H9 (cell line): ENCODE measurements at regions not wholly inside any gene's neighbourhood (a gene's known extent, or its start where the extent isn't known, plus 50 kb on each side); places are given as distances from the start of the nearest gene placed in this dataset.

ENCODE experiments used
- DNase-seq: peaks from one replicate; pipeline ENCODE4 v3.0.0-alpha.2; 2017
- H2AFZ ChIP-seq: one replicate; pipeline ENCODE4 v1.6.1; 2013; ENCODE audit warnings: mild to moderate bottlenecking, low read length, control low read depth, moderate library complexity
- H2AK5ac ChIP-seq: 2 replicates; pipeline ENCODE4 v1.6.1; 2013; ENCODE audit warnings: low read length, control low read depth, mixed read lengths; ENCODE audit not compliant: insufficient read length
- H2BK120ac ChIP-seq: one replicate; pipeline ENCODE4 v1.6.1; 2013; ENCODE audit warnings: low read depth, mild to moderate bottlenecking, low read length, control low read depth, inconsistent platforms; ENCODE audit not compliant: poor library complexity, severe bottlenecking
- H2BK12ac ChIP-seq: 2 replicates; pipeline ENCODE4 v1.6.1; 2013; ENCODE audit warnings: low read length, control low read depth, mixed read lengths, low read depth; ENCODE audit not compliant: insufficient read length
- H2BK15ac ChIP-seq: 2 replicates; pipeline ENCODE4 v1.6.1; 2013; ENCODE audit warnings: low read depth, low read length, control low read depth
- H2BK20ac ChIP-seq: one replicate; pipeline ENCODE4 v1.6.1; 2013; ENCODE audit warnings: low read depth, mild to moderate bottlenecking, low read length, control low read depth, inconsistent platforms; ENCODE audit not compliant: poor library complexity, severe bottlenecking
- H2BK5ac ChIP-seq: 2 replicates; pipeline ENCODE4 v1.6.1; 2013; ENCODE audit warnings: low read length, control low read depth, mixed read lengths; ENCODE audit not compliant: insufficient read length
- H3K14ac ChIP-seq: 2 replicates; pipeline ENCODE4 v1.6.1; 2013; ENCODE audit warnings: low read length, control low read depth; ENCODE audit not compliant: insufficient read depth
- H3K18ac ChIP-seq: 2 replicates; pipeline ENCODE4 v1.6.1; 2013; ENCODE audit warnings: low read depth, mild to moderate bottlenecking, mixed read lengths, low read length, control low read depth; ENCODE audit not compliant: insufficient read length
- H3K23ac ChIP-seq: 2 replicates; pipeline ENCODE4 v1.6.1; 2013; ENCODE audit warnings: low read length, control low read depth, mixed read lengths, low read depth; ENCODE audit not compliant: insufficient read length
- H3K23me2 ChIP-seq: 2 replicates; pipeline ENCODE4 v1.6.1; 2013; ENCODE audit warnings: low read depth, mild to moderate bottlenecking, mixed read lengths, low read length, control low read depth; ENCODE audit not compliant: insufficient read length, poor library complexity, severe bottlenecking
- H3K27ac ChIP-seq: 2 replicates; pipeline ENCODE4 v1.5.1; 2013; ENCODE audit warnings: low read length, control low read depth, mixed read lengths, low read depth; ENCODE audit not compliant: insufficient read length
- H3K27me3 ChIP-seq: 2 replicates; pipeline ENCODE4 v1.6.1; 2013; ENCODE audit warnings: low read length, control low read depth, inconsistent platforms; ENCODE audit not compliant: insufficient read depth
- H3K4ac ChIP-seq: 2 replicates; pipeline ENCODE4 v1.6.1; 2013; ENCODE audit warnings: low read depth, mild to moderate bottlenecking, control low read depth, inconsistent platforms, low read length, moderate library complexity
- H3K4me1 ChIP-seq: 2 replicates; pipeline ENCODE4 v1.6.1; 2013; ENCODE audit warnings: low read length, control low read depth, inconsistent platforms; ENCODE audit not compliant: insufficient read depth
- H3K4me2 ChIP-seq: 2 replicates; pipeline ENCODE4 v1.6.1; 2013; ENCODE audit warnings: low read length, control low read depth, mixed read lengths; ENCODE audit not compliant: insufficient read length, insufficient read depth
- H3K56ac ChIP-seq: 2 replicates; pipeline ENCODE4 v1.6.1; 2013; ENCODE audit warnings: low read depth, mild to moderate bottlenecking, mixed read lengths, low read length, control low read depth; ENCODE audit not compliant: insufficient read length
- H3K79me1 ChIP-seq: 2 replicates; pipeline ENCODE4 v1.6.1; 2013; ENCODE audit warnings: low read depth, mild to moderate bottlenecking, moderate library complexity, low read length, control low read depth, inconsistent platforms; ENCODE audit not compliant: insufficient read depth, poor library complexity, severe bottlenecking
- H3K79me2 ChIP-seq: 2 replicates; pipeline ENCODE4 v1.6.1; 2013; ENCODE audit warnings: low read length, control low read depth, inconsistent platforms; ENCODE audit not compliant: insufficient read depth
- H3K9ac ChIP-seq: 2 replicates; pipeline ENCODE4 v1.6.1; 2013; ENCODE audit warnings: low read length, control low read depth, mixed read lengths; ENCODE audit not compliant: insufficient read length; ENCODE audit errors: extremely low read depth
- H3K9me3 ChIP-seq: one replicate; pipeline ENCODE4 v1.6.1; 2013; ENCODE audit warnings: low read depth, low read length, inconsistent platforms; ENCODE audit not compliant: control insufficient read depth
- H3T11ph ChIP-seq: one replicate; pipeline ENCODE4 v1.6.1; 2013; ENCODE audit warnings: mild to moderate bottlenecking, low read length, control low read depth, inconsistent platforms
- H4K20me1 ChIP-seq: one replicate; pipeline ENCODE4 v1.6.1; 2013; ENCODE audit not compliant: control insufficient read depth, insufficient read length, insufficient read depth
- H4K5ac ChIP-seq: 2 replicates; pipeline ENCODE4 v1.6.1; 2013; ENCODE audit warnings: low read depth, mild to moderate bottlenecking, mixed read lengths, low read length, control low read depth; ENCODE audit not compliant: insufficient read length
- H4K8ac ChIP-seq: replicated peaks from 2 replicates; pipeline ENCODE4 v1.6.1; 2013; ENCODE audit warnings: low read length, control low read depth, mixed read lengths, low read depth; ENCODE audit not compliant: insufficient read length
- H4K91ac ChIP-seq: 2 replicates; pipeline ENCODE4 v1.6.1; 2013; ENCODE audit warnings: low read depth, mild to moderate bottlenecking, moderate library complexity, mixed read lengths, low read length, control low read depth; ENCODE audit not compliant: insufficient read length
- H3K27ac Mint-ChIP-seq, 3 experiments: 2 replicates in 2 of 3; 3 replicates in 1 of 3; pipeline ENCODE4 v1.8.0; 2020 to 2021; ENCODE audit warnings: mixed read lengths in 3 of 3, mild to moderate bottlenecking in 1 of 3, moderate library complexity in 1 of 3
- H3K27me3 Mint-ChIP-seq: 2 replicates; pipeline ENCODE4 v1.8.0; 2021; ENCODE audit warnings: low read depth, mild to moderate bottlenecking, moderate library complexity, mixed read lengths
- H3K36me3 Mint-ChIP-seq, 3 experiments: 2 replicates in 2 of 3; 3 replicates in 1 of 3; pipeline ENCODE4 v1.8.0; 2020 to 2021; ENCODE audit warnings: low read depth in 3 of 3, mixed read lengths in 3 of 3; ENCODE audit not compliant: insufficient read depth in 1 of 3
- H3K4me1 Mint-ChIP-seq, 2 experiments: 2 replicates each; pipeline ENCODE4 v1.8.0; 2020; ENCODE audit warnings: mixed read lengths in 2 of 2
- H3K4me3 Mint-ChIP-seq, 2 experiments: 2 replicates in 1 of 2; 3 replicates in 1 of 2; pipeline ENCODE4 v1.8.0; 2020 to 2021; ENCODE audit warnings: mild to moderate bottlenecking in 2 of 2, mixed read lengths in 2 of 2, moderate library complexity in 1 of 2
- H3K9me3 Mint-ChIP-seq, 2 experiments: 2 replicates in 1 of 2; 3 replicates in 1 of 2; pipeline ENCODE4 v1.8.0; 2020; ENCODE audit warnings: mild to moderate bottlenecking in 2 of 2, mixed read lengths in 2 of 2, moderate library complexity in 1 of 2
- CTCF ChIP-seq: fragments of 200-600 bp; sonication (generic); conservative IDR thresholded peaks from 3 replicates; pipeline ENCODE4 v1.8.0; 2021; ENCODE audit warnings: antibody characterized with exemption, mild to moderate bottlenecking
- WGBS: extraction: QIAGEN DNeasy Blood & Tissue Kit; methylation state at CpG from one replicate; pipeline ENCODE4 v1.1.7; 2013; ENCODE audit warnings: missing lambda C conversion rate, low lambda C conversion rate, mixed read lengths; ENCODE audit not compliant: insufficient read length; ENCODE audit errors: extremely low coverage; 5-methylcytosine and 5-hydroxymethylcytosine counted together

GRCh38 chr5:68770551-68770950 lies 323.3 kb upstream of the SLC30A5 start:
- DNase-seq: no peak
- H4K8ac ChIP-seq: no peak overlapping the region
- no peak overlapping the region for H2AFZ ChIP-seq

More at GRCh38 chr5:68770551-68770950, 323.3 kb upstream of the SLC30A5 start:
- H3K9me3 ChIP-seq: no peaks in the 10 kb centered on the region
- no peaks in the 10 kb centered on the region for H3K4me1 ChIP-seq
- no peaks in the 10 kb centered on the region for H3K79me1 ChIP-seq
- no peak overlapping the region for H4K91ac ChIP-seq
- no peak overlapping the region for H3K18ac ChIP-seq
- H3K27me3 Mint-ChIP-seq: peaks cover 3% of the 10 kb centered on the region; the same call in 1 of the 2 replicates
- no peak overlapping the region for H2BK5ac ChIP-seq
- no peaks in the 10 kb centered on the region for H3K23me2 ChIP-seq
- H3K9me3 Mint-ChIP-seq: no peaks in the 10 kb centered on the region; a peak in 2 of 5 replicates
- H3K27ac Mint-ChIP-seq: no peak overlapping the region
- no peak overlapping the region for H3K4me3 Mint-ChIP-seq
- H2AK5ac ChIP-seq: no peak overlapping the region
- no peak overlapping the region for H3K27ac ChIP-seq
- no peaks in the 10 kb centered on the region for H3K79me2 ChIP-seq
- H2BK120ac ChIP-seq: no peak overlapping the region
- H3K23ac ChIP-seq: no peak overlapping the region
- peaks cover 0 to 3% of the 10 kb centered on the region in 2 experiments; a peak in 2 of 4 replicates for H3K4me1 Mint-ChIP-seq
- no peaks in the 10 kb centered on the region for H4K20me1 ChIP-seq
- no peak for TF ChIP-seq CTCF
- H4K5ac ChIP-seq: no peak overlapping the region
- H3K14ac ChIP-seq: no peak overlapping the region
- H2BK15ac ChIP-seq: no peak overlapping the region
- H2BK20ac ChIP-seq: no peak overlapping the region
- H3T11ph ChIP-seq: no peak overlapping the region
- H3K56ac ChIP-seq: no peak overlapping the region
- no peak overlapping the region for H3K4me2 ChIP-seq
- no peak overlapping the region for H3K9ac ChIP-seq
- H3K27me3 ChIP-seq: no peaks in the 10 kb centered on the region
- no peak overlapping the region for H2BK12ac ChIP-seq
- H3K4ac ChIP-seq: no peak overlapping the region
- no CpG with 5 or more reads among the region's 3 CpGs for whole genome bisulfite sequencing
- H3K36me3 Mint-ChIP-seq: peaks cover 0 to 4% (median 0%) of the 10 kb centered on the region in 3 experiments; a peak in 2 of 7 replicates
